HT1080 (cell line): ENCODE measurements at regions not wholly inside any gene's neighbourhood (a gene's known extent, or its start where the extent isn't known, plus 50 kb on each side); places are given as distances from the start of the nearest gene placed in this dataset.

ENCODE experiments used
- DNase-seq: peaks from one replicate; pipeline ENCODE4 v3.0.0-alpha.2; 2015; ENCODE audit warnings: low read depth

- no peak for DNase-seq
These were observed 360.7 kb upstream of the ETAA1 start for GRCh38 chr2:67036444-67036843.

- no peak for DNase-seq
These were observed 359.5 kb upstream of the ETAA1 start for GRCh38 chr2:67037655-67038054.

- no peak for DNase-seq
These were observed 358.9 kb upstream of the ETAA1 start for GRCh38 chr2:67038195-67038594.

GRCh38 chr2:67039058-67039457 lies 358.1 kb upstream of the ETAA1 start:
- DNase-seq, result no peak

GRCh38 chr2:67039517-67040103 lies 357.5 kb upstream of the ETAA1 start:
- DNase-seq, result no peak

GRCh38 chr2:67041051-67041450 lies 356.1 kb upstream of the ETAA1 start:
- no peak for DNase-seq

GRCh38 chr2:67043781-67044478 lies 353.2 kb upstream of the ETAA1 start:
- DNase-seq, result no peak

GRCh38 chr2:67046591-67046990 lies 350.5 kb upstream of the ETAA1 start:
- no peak for DNase-seq

- DNase-seq, result no peak
These were observed 348.8 kb upstream of the ETAA1 start for GRCh38 chr2:67048314-67048713.

- DNase-seq, result no peak
These were observed 346.5 kb upstream of the ETAA1 start for GRCh38 chr2:67050622-67051021.

GRCh38 chr2:67054728-67055127 lies 342.4 kb upstream of the ETAA1 start:
- DNase-seq, result no peak

GRCh38 chr2:67055387-67056304 lies 341.5 kb upstream of the ETAA1 start:
- no peak for DNase-seq

GRCh38 chr2:67057123-67057522 lies 340.0 kb upstream of the ETAA1 start:
- no peak for DNase-seq

GRCh38 chr2:67057901-67058703 lies 339.0 kb upstream of the ETAA1 start:
- no peak for DNase-seq

- no peak for DNase-seq
These were observed 332.1 kb upstream of the ETAA1 start for GRCh38 chr2:67065046-67065445.

GRCh38 chr2:67066782-67067181 lies 330.4 kb upstream of the ETAA1 start:
- DNase-seq, result no peak

GRCh38 chr2:67067656-67068055 lies 329.5 kb upstream of the ETAA1 start:
- no peak for DNase-seq

GRCh38 chr2:67070826-67071225 lies 326.3 kb upstream of the ETAA1 start:
- no peak for DNase-seq

- DNase-seq, result no peak
These were observed 322.1 kb upstream of the ETAA1 start for GRCh38 chr2:67075056-67075455.

- no peak for DNase-seq
These were observed 321.4 kb upstream of the ETAA1 start for GRCh38 chr2:67075530-67076238.

- no peak for DNase-seq
These were observed 320.9 kb upstream of the ETAA1 start for GRCh38 chr2:67076239-67076624.
